Lung (tissue), 11 donors: ENCODE measurements at regions not wholly inside any gene's neighbourhood (a gene's known extent, or its start where the extent isn't known, plus 50 kb on each side); places are given as distances from the start of the nearest gene placed in this dataset.
A peak's percentile ranks its signal among the peaks of the same experiment; 100 is the strongest.

Source experiments
- ATAC-seq: fragments of 200-7000 bp; cut with Tn5 transposase; one replicate; pipeline ENCODE4 v1.9.1; 2020; ENCODE audit warnings: moderate number of reproducible peaks; ENCODE audit not compliant: insufficient read depth, low FRiP score
- DNase-seq, 3 donors: peaks; one replicate each; pipeline ENCODE4 v3.0.0-alpha.2; 2013 to 2017
- H3K27ac ChIP-seq, 2 donors: one replicate each; pipeline ENCODE4 v1.5.1; 2013; ENCODE audit warnings: mild to moderate bottlenecking in 2 of 2, moderate library complexity in 2 of 2, control low read depth in 1 of 2, inconsistent platforms in 1 of 2, low read depth in 1 of 2, low read length in 1 of 2
- H3K27me3 ChIP-seq, 3 donors: one replicate each; pipeline ENCODE4 v1.5.1; 2013; ENCODE audit warnings: low read length in 2 of 3; ENCODE audit not compliant: control insufficient read depth in 3 of 3, insufficient read depth in 3 of 3
- H3K36me3 ChIP-seq, 4 donors: one replicate each; pipeline ENCODE4 v1.5.1; 2013; ENCODE audit warnings: low read length in 4 of 4, mild to moderate bottlenecking in 1 of 4, moderate library complexity in 1 of 4; ENCODE audit not compliant: control insufficient read depth in 4 of 4, insufficient read depth in 4 of 4
- H3K4me1 ChIP-seq, 5 donors: one replicate each; pipeline ENCODE4 v1.5.1; 2013; ENCODE audit warnings: low read length in 5 of 5, mild to moderate bottlenecking in 2 of 5, moderate library complexity in 1 of 5; ENCODE audit not compliant: control insufficient read depth in 5 of 5, insufficient read depth in 5 of 5
- H3K4me3 ChIP-seq: one replicate; pipeline ENCODE4 v1.5.1; 2013; ENCODE audit warnings: mild to moderate bottlenecking, control low read depth, moderate library complexity
- H3K9ac ChIP-seq, 2 donors: one replicate each; pipeline ENCODE4 v1.5.1; 2013; ENCODE audit warnings: low read length in 2 of 2, control low read depth in 1 of 2; ENCODE audit not compliant: insufficient read depth in 1 of 2
- H3K9me3 ChIP-seq, 4 donors: one replicate each; pipeline ENCODE4 v1.5.1; 2013; ENCODE audit warnings: low read length in 3 of 4, mild to moderate bottlenecking in 1 of 4, moderate library complexity in 1 of 4; ENCODE audit not compliant: control insufficient read depth in 4 of 4, insufficient read depth in 3 of 4
- WGBS, 2 donors: extraction: QIAGEN DNeasy Blood & Tissue Kit; methylation state at CpG; one replicate each; pipeline ENCODE4 v1.1.7; 2013; 5-methylcytosine and 5-hydroxymethylcytosine counted together
- TF ChIP-seq, protein P1 (sequence below): IDR thresholded peaks from 2 replicates; pipeline ENCODE4 v1.5.1; 2012; ENCODE audit warnings: mild to moderate bottlenecking; ENCODE audit errors: control extremely low read depth, extremely low read depth
- donor health status: control.
- donor health status: control.
- donor health status: Bipolar disorder and iron deficiency.
- donor health status: healthy.
- donor health status: DM: yes; HTN: yes; CAD: no.

- WGBS, 2 donors: 82 to 84% methylated on average over 8 of the region's 8 CpGs
- Histone ChIP-seq H3K27me3 (no peaks in the 10 kb centered on the region), H3K36me3 (no peaks in the 10 kb centered on the region), H3K9me3 (no peaks in the 10 kb centered on the region), H3K4me1 (no peaks in the 10 kb centered on the region), H3K9ac (no peak overlapping the region), H3K4me3 (no peak overlapping the region), H3K27ac (no peak overlapping the region)
- TF ChIP-seq, protein P1, sequence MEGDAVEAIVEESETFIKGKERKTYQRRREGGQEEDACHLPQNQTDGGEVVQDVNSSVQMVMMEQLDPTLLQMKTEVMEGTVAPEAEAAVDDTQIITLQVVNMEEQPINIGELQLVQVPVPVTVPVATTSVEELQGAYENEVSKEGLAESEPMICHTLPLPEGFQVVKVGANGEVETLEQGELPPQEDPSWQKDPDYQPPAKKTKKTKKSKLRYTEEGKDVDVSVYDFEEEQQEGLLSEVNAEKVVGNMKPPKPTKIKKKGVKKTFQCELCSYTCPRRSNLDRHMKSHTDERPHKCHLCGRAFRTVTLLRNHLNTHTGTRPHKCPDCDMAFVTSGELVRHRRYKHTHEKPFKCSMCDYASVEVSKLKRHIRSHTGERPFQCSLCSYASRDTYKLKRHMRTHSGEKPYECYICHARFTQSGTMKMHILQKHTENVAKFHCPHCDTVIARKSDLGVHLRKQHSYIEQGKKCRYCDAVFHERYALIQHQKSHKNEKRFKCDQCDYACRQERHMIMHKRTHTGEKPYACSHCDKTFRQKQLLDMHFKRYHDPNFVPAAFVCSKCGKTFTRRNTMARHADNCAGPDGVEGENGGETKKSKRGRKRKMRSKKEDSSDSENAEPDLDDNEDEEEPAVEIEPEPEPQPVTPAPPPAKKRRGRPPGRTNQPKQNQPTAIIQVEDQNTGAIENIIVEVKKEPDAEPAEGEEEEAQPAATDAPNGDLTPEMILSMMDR: no peak
- ATAC-seq (no peak), DNase-seq (no peak)
These were observed 161.2 kb upstream of the FSTL4 start for GRCh38 chr5:133773247-133774202.

DNA sequence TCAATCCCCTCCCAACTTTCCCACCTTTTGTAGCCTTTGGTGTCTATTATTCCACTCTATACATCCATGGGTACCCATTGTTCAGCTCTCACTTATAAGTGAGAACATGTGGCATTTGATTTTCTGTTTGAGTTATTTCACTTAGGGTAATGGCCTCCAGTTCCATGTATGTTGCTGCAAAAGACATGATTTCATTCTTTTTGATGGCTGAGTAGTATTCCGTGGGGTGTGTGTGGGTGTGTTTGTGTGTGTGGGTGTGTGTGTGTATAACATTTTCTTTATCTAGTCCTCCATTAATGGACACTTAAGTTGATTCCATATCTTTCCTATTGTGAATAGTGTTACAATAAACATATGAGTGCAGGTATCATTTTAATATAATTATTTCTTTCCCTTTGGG lies 157.5 kb upstream of the FSTL4 start:
- no peaks in the 10 kb centered on the region for H3K4me1 ChIP-seq
- TF ChIP-seq, protein P1: no peak
- no peak overlapping the region for H3K27ac ChIP-seq
- H3K36me3 ChIP-seq: no peaks in the 10 kb centered on the region
- no peak for DNase-seq
- H3K9ac ChIP-seq: no peak overlapping the region
- H3K4me3 ChIP-seq: no peak overlapping the region
- WGBS, 2 donors: 91 to 92% methylated on average over 1 of the region's 1 CpG
- H3K9me3 ChIP-seq: no peaks in the 10 kb centered on the region
- ATAC-seq: no peak
- no peaks in the 10 kb centered on the region for H3K27me3 ChIP-seq

GRCh38 chr5:133763744-133764143 lies 151.4 kb upstream of the FSTL4 start:
- WGBS, 2 donors: 35 to 38% methylated on average over 4 of the region's 4 CpGs
- no peaks in the 10 kb centered on the region for H3K9me3 ChIP-seq
- H3K36me3 ChIP-seq: no peaks in the 10 kb centered on the region
- DNase-seq: peak in 2 of 3 donors; percentile 2 to 40
- no peak overlapping the region for H3K27ac ChIP-seq
- no peaks in the 10 kb centered on the region for H3K27me3 ChIP-seq
- H3K9ac ChIP-seq: no peak overlapping the region
- peaks cover 0 to 2% (median 0%) of the 10 kb centered on the region in 5 donors for H3K4me1 ChIP-seq
- TF ChIP-seq, protein P1: no peak
- ATAC-seq: no peak
- no peak overlapping the region for H3K4me3 ChIP-seq
